GM19351 (cell line): ENCODE measurements at regions not wholly inside any gene's neighbourhood (a gene's known extent, or its start where the extent isn't known, plus 50 kb on each side); places are given as distances from the start of the nearest gene placed in this dataset.
"Not testable (repeated sequence)": the region's sequence is repeated elsewhere in the genome, so short reads cannot be mapped to it uniquely, and the experiment has no call there.

Source experiments
- ATAC-seq: cut with Tn5 transposase; IDR thresholded peaks from one replicate; pipeline ENCODE4 v1.9.1; 2021; ENCODE audit warnings: mild to moderate bottlenecking, moderate library complexity; ENCODE audit not compliant: unreplicated experiment

GRCh38 chr21:17738176-17738953 is 80.8 kb downstream of the C21orf91 start:
- ATAC-seq: no peak

DNA sequence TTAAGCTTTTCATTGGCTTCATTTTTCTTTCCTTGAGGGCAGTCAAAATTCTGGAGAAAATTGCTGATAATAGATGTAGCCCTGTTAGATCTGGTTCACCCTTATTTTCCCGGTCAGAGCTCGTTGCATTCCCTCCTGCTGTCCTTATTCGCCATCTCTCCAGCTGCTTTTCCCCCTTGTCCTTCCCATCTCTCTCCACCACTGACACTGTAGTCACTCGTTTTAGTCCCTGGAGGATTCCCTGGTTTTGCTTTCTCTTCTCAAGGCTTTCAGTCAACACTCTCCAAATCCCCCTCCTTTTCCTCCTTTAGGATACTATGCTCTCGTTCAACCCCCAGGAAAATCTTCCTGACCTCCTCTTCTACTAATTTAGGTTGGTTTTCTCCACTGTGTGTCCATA is 83.1 kb downstream of the C21orf91 start:
- no peak for ATAC-seq

GRCh38 chr21:17733209-17733608 is 85.9 kb downstream of the C21orf91 start:
- ATAC-seq: no peak

DNA sequence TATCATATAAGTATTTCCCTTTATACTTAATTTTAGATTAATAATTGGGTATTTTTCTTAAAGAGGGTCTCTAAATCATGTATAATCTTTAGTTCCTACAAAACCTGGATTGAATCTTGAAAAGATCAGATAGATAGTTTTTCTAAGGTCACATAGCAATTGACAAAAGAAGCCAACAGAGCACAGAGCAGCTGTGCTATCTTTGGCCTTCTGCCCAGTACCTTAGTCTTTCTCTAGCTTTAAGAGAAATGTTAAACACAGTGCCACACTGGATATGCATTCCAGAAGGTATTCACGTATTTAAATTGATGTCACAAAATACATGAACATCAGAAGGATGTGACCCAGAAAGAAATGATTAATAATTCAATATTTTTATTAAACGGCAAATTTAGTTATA is 86.8 kb downstream of the C21orf91 start:
- no peak for ATAC-seq

DNA sequence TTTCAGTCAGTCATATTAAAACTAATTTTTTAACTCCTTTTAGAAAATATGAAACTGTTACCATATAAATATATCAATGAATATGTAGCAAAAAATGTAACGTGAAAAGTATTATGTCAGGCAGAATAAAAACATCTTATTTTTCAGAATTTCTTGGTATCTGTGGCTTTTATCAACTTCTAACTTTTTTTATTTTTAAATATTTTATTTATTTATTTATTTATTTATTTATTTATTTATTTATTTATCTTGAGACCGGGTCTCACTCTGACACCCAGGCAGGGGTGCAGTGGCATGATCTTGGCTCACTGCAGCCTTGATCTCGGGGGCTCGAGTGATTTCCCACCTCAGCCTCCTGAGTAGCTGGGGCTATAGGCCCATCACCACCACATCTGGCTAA is 87.6 kb downstream of the C21orf91 start:
- ATAC-seq: no peak

- no peak for ATAC-seq
Measured at GRCh38 chr21:17730782-17731181, 88.4 kb downstream of the C21orf91 start.

- ATAC-seq: no peak
Measured at GRCh38 chr21:17729455-17729854, 89.7 kb downstream of the C21orf91 start.

GRCh38 chr21:17727361-17727760 is 91.8 kb downstream of the C21orf91 start:
- no peak for ATAC-seq

- ATAC-seq: no peak
Measured at GRCh38 chr21:17726047-17726829, 92.9 kb downstream of the C21orf91 start.

DNA sequence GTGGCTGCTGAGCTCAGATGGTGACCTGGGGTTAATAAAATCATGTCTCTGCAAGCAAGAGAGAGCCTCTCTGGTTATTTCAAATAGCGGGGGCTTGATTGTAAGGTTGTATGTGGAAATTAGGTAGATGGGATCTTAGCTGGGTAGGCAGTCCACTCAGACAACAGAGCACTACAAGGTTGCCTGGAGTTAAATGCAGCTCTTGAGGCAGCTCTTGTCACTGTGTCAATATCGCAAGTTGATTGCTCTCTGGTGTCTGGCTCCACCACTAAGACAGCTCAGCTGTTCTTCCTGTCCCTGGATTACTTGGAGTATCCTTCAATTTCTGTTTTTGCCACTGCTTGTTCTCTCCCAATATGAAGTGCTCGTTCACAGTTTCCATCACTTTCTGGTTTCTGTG is 93.8 kb downstream of the C21orf91 start:
- ATAC-seq: no peak

DNA sequence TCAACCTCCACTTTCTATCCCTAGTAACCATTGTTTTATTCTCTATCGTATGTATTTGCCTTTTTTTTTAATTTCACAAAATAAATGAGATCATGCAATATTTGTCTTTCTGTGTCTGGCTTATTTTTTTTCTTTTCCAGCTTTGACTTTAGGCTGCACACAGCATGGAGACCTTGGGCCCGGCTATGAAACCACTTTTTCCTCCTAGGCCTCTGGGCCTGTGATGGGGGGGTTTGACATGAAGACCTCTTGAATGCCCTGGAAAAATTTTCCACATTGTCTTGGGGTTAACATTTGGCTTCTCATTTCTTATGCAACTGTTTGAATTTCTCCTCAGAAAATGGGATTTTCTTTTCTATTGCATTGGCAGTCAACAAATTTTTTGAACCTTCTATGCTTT is 100.2 kb upstream of the BTG3 start:
- no peak for ATAC-seq

DNA sequence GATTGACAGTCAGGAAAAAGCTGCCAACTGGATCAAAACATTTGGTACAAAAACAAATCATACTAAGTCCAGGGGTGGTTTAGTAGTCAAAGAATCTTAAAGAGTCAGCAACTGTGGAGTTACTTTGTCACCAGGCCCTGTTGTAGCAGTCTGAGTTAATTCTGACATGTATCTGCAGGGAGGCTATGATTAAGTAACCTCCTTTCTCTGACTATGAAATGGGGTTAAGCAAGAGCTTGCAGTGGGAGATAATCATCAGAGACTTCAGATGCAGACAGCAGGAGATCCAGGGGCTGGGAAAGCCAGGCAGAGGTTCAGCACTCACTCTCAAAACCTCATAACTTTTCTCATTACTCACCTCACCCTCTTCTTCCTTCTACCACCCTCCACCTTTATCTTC is 99.2 kb upstream of the BTG3 start:
- ATAC-seq: no peak

- ATAC-seq: peak; percentile 100
Measured at GRCh38 chr21:17709266-17709611, 96.5 kb upstream of the BTG3 start.

- peak; percentile 22 for ATAC-seq
Measured at GRCh38 chr21:17708522-17709265, 96.0 kb upstream of the BTG3 start.

DNA sequence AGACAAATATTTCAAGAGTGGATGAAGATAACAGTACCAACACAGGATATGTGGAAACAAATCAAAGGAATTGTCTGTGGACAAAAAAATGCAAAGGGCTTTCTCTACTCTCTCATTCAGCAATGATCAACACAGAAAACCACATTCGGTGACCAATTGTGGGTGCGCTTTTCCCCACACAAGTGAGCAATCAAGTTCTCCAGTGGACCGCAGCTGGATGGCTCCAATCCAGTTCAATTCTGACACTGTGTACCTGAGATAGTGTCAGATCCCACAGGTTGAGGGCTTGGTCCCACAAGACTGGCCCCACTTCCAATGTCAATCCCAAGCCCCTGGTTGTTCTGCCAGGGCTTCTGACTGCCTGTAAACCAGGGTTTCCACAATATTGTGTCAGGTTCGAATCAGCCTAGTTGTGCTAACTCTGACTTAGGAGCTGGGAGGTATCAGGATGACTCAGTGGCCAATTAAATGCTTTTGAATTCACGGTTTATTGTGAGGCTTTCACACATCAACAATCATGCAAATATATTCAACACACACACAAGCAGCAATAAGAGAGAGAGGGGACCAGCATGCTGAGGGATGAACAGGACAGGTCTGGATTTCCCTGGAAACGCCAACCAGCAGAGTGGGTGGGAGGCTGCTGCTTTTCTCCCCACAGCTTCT is 87.0 kb upstream of the BTG3 start:
- ATAC-seq: peak; percentile 66

DNA sequence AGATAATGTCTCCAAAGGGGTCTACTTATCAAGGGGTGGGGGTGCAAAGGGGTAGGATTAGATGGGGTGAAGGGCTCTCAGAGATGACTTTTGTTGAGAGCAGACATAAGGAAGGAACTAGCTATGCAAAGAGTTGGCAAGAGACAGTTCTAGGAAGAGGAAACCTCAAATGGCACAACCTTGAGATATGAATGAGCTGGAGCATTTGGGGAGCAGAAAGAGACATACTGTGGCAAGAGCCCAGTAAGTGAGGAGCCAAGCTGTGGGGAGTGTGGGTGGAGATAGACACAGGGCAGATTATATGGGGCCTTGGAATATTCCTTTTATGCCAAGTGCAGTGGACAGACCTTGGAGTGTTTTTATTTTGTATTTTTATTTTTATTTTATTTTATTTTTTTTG is 84.8 kb upstream of the BTG3 start:
- ATAC-seq: no peak

GRCh38 chr21:17694416-17694815 is 81.7 kb upstream of the BTG3 start:
- ATAC-seq: not testable (repeated sequence)

- ATAC-seq: no peak
Measured at GRCh38 chr21:17693801-17694200, 81.1 kb upstream of the BTG3 start.

GRCh38 chr21:17690078-17690494 is 77.4 kb upstream of the BTG3 start:
- no peak for ATAC-seq

DNA sequence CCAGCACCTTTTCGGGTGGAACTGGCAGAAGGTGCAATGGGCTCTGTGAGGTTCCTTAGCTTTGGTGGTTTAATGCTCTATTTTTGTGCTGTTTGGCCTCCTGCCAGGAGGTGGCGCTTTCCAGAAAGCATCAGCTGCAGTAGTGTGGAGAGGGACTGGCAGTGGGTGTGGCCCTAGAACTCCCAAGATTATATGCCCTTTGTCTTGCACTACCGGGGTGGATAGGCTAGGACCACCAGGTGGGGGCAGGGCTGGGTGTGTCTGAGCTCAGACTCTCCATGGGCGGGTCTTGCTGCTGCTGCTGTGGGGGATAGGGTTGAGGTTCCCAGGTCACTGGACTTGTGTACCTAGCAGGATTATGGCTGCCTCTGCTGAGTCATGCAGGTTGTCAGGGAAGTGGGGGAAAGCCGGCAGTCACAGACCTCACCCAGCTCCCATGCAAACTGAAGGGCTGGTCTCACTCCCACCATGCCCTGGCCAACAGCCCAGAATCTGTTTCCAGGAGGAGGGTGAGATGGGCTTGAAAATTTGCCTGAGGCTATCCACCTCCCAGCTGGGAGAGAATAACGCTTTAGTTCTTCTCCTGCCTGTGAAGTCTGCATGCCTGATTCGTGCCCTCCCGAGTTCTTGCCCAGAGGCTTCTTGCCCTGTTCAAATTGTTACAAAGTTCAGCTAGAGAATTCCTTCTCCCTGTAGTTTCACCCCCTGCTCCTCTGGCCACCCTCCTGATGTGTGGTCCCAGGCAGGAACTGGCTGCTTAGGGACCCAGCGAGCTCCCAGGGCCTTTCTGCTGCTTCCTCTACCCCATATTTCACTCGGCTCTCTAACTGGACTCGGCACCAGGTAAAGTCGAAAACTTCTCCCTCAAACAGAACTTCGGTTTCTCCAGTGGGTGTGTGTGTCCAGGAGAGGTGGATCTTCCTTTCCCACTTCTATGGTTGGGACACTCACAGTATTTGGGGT is 76.5 kb upstream of the BTG3 start:
- ATAC-seq: no peak
